Gastrocnemius medialis (tissue), 4 donors: ENCODE measurements at regions not wholly inside any gene's neighbourhood (a gene's known extent, or its start where the extent isn't known, plus 50 kb on each side); places are given as distances from the start of the nearest gene placed in this dataset.

Source experiments
- CTCF ChIP-seq, 5 experiments: fragments of 450-650 bp in 3 of 5; fragments of 200-600 bp in 2 of 5; sonication (generic) in 2 of 5; IDR thresholded peaks in 4 of 5; conservative IDR thresholded peaks in 1 of 5; 1 replicate in 4 of 5; 2 replicates in 1 of 5; pipeline ENCODE4 v1.5.1; 2016 to 2019; ENCODE audit warnings: antibody characterized with exemption in 5 of 5, mild to moderate bottlenecking in 3 of 5, moderate library complexity in 3 of 5
- POLR2A ChIP-seq, 2 donors: fragments of 450-650 bp; IDR thresholded peaks; one replicate each; pipeline ENCODE4 v1.6.1; 2017; ENCODE audit warnings: antibody characterized with exemption in 2 of 2, mild to moderate bottlenecking in 2 of 2, moderate library complexity in 2 of 2

- no peak for TF ChIP-seq CTCF (IDR thresholded peaks at IDR 0.05 in 4 of 5, conservative IDR thresholded peaks at IDR 0.05 in 1 of 5)
- no peak for TF ChIP-seq POLR2A (IDR thresholded peaks at IDR 0.05)
Observed at GRCh38 chr14:101189962-101190560, 286.5 kb upstream of the RTL1 start.
